DMS53 treated with DMSO at 0.1 percent for 48 hours (cell line): ENCODE measurements at regions not wholly inside any gene's neighbourhood (a gene's known extent, or its start where the extent isn't known, plus 50 kb on each side); places are given as distances from the start of the nearest gene placed in this dataset.
"Not testable (repeated sequence)": the region's sequence is repeated elsewhere in the genome, so short reads cannot be mapped to it uniquely, and the experiment has no call there.

ENCODE experiments used
- DNase-seq: peaks from one replicate; lab custom pipeline; 2025; ENCODE audit not compliant: unreplicated experiment; lab: John Stamatoyannopoulos, UW

DNA sequence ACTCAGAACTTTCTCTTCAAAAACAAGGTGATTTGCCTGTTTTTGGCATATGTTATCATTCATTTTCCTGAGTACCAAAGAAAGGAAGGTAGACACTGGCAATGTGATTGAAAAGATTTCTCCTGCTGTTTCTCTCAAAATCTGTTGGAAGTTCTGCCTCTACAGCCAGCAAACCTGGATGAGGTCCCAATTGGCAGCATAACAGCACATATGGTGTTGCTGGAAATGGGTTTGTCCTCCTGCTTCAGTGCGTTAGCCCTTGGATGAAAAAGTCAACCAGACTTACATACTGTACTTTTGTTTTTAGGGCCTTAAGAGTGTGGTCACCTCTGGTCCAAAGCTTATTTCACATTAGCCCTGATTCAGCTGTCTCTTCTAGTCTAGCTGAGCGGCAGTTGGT is 237.6 kb upstream of the MME start:
- DNase-seq, result no peak

DNA sequence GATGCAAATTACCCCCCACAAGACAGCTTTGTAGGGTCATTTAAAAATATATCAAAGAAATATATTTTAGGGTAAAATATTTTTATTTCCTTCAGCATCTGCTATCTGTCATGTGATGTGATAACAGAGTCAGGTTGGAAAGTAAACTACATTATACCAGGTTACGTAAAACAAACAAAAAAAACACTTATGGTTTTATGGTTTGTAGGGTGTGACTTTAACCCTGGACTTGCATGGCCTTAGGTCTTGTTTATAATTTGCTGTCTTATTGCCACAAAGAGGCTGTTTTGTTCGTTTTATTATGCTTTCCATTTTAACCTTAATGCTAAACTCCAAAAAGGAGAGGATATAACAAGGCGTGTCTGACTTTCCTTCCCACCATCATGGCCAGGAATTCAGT is 244.5 kb upstream of the MME start:
- no peak for DNase-seq

DNA sequence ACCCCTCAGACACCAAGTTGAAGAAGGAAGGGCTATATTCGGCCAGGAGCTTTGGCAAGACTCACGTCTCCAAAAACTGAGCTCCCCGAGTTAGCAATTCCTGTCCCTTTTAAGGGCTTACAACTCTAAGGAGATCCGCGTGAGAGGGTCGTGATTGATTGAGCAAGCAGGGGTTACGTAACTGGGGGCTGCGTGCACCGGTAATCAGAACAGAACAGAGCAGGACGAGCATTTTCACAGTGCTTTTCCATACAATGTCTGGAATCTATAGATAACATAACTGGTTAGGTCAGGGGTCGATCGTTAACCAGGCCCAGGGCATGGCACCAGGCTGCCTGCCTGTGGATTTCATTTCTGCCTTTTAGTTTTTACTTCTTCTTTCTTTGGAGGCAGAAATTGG is 245.3 kb upstream of the MME start:
- not testable (repeated sequence) for DNase-seq

DNA sequence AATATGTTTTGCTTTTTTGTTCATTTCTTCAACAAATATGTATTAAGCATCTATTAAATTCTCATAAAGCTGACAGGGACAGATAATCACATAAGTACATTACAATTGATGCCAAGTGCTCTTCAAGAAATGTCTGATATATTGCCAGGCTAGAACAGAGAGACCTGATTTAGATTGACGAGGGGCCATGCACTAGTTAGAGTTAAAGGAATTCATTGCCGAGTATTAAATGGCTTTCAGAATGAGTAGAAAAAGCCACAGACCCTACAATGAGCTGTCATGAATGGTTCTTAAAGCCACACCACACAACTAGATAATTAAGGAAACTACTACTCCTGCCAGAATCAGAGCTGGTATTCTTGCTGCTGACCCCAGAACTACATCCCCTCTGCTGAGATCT is 250.2 kb upstream of the MME start:
- no peak for DNase-seq

DNA sequence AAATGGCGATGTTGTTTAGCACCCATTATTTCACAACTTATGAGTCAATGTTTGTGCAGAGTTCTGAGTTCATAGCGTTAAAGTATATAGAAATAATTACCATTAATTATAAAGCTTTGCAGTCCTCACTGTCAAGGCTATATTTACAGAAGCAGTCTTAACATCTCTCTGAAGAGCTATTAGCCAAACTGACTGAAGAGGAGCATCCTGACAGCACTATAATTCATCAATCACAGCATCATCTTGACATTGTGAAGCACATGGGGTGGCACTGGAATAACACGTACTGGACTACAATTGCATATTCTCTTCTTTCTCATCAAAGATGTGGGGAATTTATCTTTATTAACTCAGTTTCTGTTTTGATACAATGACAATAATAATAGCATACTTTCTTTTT is 260.6 kb upstream of the MME start:
- DNase-seq, result no peak

DNA sequence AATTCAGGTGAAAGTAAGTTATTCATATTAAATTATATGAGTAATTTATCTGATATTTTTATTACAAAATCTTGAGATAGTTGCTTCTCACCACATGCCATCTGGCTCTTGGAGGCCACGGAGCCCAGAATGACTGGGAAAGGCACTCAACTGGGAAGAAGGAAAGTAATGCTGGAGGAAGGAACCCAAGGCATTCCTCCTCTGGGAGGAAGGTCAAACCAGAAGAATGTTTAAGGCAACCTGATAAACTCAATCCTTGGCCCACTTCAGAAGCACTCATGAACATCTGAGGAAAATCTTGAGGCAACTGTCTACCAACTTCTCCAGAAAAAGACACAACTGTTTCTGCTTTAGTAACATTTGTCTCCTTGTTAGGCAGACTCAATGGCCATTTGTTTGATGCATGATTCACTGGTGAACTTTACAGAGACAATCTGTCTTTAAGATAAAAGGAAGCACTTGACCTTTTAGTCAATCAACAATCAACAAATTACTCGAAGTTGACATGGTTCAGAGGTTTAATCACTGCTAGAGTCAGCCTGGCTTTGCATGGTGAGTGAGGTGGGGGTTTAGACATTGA is 261.4 kb upstream of the MME start:
- no peak for DNase-seq

DNA sequence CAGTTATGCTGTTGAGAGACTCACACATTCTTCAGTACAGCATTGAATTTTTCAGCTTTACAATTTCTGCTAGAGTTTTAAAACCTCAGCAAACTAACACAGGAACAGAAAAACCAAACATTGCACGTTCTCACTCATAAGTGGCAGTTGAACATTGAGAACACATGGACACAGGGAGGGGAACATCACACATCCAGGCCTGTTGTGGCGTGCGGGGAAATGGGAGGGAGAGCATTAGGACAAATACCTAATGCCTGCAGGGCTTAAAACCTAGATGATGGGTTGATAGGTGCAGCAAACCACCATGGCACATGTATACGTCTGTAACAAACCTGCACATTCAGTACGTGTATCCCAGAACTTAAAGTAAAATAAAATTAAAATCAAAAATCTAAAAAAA is 270.1 kb upstream of the MME start:
- DNase-seq, result not testable (repeated sequence)

DNA sequence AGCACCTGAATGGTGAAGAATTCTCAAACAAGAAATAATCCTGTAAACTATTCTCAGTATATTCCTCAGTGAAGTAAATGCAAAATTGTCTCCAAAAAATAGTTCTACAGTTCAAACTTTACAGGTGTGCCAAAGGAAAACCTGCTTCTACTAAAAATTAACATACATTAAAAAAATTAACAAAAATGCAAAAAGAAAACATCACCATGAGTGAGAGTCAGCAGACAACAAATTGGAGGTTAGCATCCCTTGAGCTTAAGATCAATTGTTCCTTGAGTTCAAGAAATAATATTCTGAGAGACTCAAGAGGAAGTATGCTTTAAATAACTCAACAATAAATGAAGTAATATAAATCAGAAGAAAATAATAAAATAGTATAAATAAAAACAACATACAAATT is 278.4 kb upstream of the MME start:
- DNase-seq, result no peak

DNA sequence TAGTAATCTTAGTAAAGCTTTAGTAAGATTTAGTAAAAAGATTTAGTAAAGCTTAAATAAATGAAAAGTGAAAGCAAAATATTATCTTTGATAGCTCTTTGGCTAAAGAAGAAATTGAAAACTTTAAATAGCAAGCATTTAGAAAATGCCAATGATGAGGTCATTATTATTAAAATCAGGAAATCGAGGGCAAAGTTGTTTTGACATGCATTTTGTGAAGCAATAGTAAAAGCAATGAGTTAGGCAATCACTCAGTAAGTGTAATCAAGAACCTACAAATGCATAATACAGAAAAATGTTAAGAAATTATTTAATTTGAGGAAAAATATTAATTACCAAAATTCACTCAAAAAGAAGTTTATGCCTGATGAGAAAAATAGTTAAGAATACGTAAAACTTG is 280.3 kb upstream of the MME start:
- no peak for DNase-seq

DNA sequence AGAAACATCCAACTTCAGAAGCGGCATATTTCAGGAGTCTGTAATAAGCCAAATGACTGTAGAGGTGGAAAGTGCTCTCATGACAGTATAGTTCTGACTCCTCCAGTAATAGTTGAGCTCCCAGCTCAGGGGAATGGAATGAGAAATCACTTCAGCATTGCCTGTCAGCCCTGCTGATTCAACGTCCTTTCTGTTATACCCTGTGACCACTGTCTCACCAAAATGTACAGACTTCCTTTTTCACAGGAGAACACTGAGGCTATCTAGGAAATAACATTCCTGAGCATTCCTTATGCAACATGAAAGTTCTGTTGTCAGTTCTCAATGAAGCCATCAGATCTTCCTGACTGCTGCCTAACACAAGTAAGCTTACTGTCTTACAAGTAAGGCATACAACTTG is 284.5 kb upstream of the MME start:
- DNase-seq, result no peak

DNA sequence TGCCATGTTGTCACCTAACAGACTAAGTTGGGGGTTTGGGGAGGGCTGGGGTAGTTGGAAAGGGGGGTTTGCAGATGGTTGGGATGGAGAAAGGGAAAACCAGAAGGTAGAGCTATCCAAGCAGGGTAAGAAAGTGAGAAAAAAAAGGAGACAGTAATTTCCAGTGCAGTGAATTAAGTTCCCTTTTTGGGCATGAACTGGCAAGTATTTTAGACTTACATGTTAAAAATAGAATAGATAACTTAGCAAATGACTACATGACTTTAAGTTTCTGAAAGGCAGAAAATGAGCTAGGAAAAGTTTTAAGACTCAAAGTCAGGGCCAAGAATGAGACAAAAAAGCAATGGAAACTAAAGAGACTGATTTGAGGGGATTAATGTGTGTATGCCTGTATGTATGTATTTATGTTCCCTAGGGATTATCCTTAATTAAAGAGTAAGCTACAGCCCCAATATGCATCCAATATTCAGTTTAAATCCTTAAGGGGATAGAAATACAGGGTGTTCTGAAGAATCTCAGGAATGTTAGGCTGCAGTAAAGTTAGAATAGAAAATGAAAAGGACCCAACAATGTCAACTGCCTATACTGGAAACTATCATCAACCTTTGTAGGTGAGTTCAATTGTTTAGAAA is 285.2 kb upstream of the MME start:
- no peak for DNase-seq

DNA sequence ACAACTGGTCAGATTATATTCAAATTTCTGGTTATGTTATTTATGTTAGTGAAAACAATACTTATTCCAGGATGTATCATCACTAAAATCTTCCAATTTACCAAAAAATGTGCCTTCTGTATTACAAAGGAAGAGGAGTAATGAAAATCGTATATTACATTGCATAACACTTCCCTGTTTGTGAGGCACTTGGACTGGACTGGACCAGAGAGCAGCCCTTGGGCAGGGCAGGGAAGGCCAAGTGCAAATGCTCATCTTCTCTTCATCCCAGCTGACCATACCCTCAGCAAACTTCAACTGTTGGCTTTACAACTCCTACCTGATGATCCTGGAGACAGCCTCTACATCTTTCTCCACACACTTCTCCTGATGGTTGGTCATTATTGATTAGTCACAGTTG is 285.7 kb upstream of the MME start:
- no peak for DNase-seq

DNA sequence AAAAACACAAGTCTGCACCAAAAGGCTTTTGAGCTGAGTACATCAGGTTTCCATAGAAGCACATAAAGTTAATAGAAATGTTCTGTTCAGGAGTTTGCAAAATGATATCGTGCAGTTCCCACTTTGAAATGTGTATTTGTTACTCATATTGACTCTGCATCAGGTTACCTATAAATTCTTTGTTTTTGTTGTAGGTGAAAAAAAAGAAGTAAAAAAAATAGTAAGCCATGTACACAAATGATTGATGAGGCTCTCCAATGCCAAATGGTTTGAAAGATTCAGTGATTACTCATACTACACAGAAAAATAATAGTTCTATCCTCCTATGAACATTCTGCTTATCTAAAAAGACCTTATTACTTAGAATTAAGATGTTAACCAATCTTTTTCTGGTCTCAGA is 287.3 kb upstream of the MME start:
- peak; percentile 10 for DNase-seq

DNA sequence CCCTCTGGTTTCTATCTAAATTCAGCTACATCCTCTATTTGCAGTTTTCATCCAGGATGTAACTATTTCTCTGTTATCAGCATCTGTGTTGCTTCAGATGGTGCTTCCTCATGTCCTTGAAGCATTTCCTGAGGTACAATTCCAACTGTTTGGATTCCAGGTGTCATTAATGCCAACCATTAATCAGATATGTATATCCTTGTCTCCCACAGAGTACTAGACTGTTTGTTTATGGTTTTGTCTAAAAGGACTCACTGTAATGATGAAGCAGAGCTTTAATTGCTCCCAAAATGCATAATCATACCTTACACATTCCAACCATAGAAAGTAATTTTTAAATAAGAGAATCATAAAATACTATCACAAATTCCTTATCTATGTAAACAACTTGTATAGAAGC is 288.5 kb upstream of the MME start:
- DNase-seq, result no peak

DNA sequence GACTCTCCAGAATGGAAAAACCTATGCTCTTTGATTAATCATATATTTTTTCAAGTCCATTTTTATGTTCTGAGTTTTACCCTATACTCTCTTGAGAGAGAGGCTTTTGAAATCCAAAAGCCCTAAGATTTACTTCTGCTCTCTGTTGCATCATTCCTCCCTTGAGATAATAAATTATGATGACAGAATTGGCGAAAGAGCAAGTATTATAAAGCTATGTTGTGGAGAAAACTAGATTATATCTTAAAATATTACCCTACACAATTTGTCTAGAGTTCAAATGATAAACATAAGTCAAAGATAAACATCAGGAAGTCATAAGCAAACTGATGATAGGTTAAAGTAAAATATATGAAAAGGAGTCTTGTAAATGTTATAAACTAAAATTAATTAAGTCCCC is 293.4 kb upstream of the MME start:
- DNase-seq, result no peak

DNA sequence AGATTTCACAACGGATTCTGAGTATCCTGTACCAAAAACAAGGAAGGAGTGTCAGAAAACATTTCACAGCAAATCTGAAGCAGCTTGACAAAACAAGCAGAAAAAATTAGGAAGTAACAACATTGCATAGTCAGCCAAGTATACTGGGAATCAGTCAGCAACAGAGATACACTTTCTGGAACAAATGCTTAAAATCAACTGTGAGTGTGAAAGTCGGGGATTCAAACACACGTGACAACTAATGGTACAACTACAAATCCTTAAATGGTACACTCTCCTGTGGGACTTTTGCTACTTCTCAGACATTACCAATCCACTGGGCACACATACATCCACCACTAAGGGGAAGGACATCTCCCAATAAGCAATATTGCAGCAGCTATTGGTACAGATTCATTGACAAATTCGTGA is 296.6 kb upstream of the MME start:
- no peak for DNase-seq

DNA sequence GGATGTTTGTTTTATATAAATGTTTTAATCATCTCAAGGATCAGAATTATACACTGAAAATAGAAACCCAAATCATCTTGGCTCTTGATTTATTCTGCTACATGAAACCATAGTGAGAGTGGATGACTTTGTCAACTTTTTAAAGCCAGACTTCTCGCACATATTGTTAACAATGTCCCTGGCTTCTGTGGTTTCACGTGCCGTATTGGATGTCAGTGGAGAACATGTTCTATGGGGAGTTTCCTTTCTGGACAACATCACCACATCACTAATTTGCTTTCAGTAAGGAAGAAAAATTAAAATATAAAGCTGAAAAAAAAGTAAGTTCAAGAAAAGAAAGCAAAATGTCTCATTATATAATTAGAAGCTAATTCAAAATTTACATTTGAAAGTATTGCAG is 297.1 kb upstream of the MME start:
- DNase-seq, result no peak

DNA sequence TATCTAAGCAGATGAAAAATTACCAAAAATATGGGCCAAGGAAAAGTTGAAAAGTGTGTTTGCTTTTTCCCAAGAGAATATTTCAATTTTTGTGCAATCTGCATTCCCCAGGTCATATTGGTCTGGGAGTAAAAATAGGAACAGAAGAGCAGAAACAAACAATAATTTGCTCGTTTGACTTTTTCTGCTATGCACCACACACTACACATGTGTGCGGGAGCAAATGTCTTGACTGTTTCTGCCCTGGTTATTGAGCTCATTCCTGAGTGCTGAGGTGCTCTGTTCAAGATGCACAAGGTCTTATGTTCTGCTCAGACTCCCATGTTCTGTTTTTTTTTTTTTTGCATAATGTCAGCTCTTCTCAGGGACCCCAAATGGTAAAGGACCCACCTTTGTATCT is 298.0 kb upstream of the MME start:
- DNase-seq, result no peak

DNA sequence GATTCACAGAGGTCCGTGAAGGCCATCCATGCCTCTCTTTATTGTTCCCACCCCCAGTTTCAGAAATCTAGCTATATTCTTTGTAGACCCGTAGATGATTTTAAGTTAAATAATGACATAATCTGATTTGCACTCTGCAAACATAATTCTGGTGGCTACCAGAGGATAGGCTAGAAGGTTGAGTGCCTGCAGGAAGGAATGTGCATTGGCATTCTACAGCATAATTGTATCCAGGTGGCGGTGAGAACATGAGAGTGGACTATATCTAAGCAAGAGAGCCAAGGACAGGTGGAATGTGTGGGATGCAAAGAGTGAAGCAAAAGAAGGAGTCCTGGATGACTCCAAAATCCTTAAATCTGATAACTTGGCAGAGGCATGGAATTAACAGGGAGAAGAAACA is 298.5 kb upstream of the MME start:
- no peak for DNase-seq

DNA sequence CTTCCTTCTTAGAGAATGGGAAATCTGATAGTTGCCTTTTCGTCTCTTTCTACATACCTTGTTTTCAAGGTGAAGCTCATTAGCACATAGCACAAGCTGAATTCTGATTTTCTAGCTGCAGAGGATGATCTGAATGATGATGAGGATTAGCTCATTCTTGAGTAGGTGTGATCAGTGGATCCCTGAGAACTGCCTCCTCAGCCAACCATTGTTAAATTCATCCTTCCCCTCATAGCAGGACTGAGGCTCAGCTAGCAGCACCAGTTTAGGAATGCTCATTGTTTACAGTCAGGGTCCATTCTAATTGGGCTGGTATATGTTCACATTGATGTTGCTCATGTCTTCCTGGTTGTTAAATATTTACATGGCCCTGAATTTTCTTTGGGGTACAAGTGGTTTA is 299.9 kb upstream of the MME start:
- DNase-seq, result no peak

DNA sequence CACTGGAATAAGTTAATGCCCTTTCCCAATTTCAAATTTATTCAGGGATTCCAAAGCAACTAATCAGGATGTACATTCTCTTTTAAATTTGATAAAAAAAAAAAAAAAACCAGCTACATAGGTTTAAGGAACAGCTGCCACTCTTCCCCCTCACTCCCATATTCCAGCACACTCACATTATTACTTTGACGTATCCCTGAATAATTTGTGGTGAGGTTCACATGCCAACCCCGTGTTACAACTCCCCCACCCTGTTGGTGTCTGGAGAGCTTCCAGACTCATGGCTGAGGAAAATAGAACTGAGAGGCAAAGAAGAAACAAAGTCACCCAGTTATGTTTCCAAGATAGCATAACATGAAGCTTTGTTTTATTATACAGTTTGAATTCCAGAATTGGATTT is 300.5 kb upstream of the MME start:
- no peak for DNase-seq

DNA sequence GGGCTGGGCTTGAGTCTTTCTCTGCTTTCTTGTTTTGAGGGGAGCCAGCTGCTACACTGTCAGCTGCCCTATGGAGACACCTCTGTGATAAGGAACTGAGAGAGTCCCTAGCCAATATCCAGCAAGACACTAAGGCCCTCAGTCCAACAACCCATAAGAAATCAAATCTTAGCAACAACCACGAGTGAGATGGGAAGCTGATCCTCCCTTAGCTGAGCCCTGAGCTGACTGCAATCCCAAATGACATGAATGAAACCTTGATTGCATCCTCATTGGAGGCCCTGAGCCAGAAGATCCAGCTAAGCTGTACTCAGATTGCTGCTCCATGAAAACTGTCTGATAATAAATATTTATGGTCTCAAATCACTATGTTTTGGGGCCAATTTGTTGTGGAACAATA is 302.1 kb upstream of the MME start:
- no peak for DNase-seq

DNA sequence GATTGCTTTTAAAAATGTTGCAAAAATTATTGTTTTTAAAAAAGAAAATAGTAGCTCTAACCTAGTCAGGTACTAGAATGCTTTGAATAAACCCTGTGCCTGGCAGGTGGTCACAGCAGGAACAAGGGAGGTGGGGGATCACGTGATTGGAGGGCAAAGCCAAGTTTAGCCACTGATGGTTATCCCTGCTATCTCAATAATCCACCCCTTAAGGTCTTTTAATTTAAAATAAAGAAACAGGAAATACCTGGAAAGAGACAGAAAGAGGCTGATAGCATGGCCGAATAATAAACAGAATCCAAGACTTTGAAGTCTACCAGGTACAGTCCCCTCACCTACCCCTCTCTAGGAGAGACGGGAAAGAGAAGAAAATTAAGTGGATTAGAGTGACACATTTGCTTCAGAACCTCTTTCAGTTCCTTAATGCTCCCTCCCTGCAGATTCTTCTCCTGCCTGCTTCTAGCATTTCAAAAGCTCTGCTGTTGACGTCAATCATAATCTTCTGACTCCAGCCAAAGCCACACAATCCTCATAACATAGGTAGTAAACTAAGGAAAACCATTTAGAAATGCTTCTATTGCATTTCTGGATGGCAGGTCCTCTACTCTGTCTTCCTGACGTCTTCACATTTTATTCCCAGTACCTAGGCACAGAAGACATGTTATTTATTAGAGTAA is 303.4 kb upstream of the MME start:
- no peak for DNase-seq
